HG02571 (cell line): ENCODE measurements at regions not wholly inside any gene's neighbourhood (a gene's known extent, or its start where the extent isn't known, plus 50 kb on each side); places are given as distances from the start of the nearest gene placed in this dataset.
"Not testable (repeated sequence)": the region's sequence is repeated elsewhere in the genome, so short reads cannot be mapped to it uniquely, and the experiment has no call there.

Source experiments
- ATAC-seq: cut with Tn5 transposase; IDR thresholded peaks from one replicate; pipeline ENCODE4 v1.9.1; 2021; ENCODE audit warnings: mild to moderate bottlenecking, moderate library complexity; ENCODE audit not compliant: unreplicated experiment

DNA sequence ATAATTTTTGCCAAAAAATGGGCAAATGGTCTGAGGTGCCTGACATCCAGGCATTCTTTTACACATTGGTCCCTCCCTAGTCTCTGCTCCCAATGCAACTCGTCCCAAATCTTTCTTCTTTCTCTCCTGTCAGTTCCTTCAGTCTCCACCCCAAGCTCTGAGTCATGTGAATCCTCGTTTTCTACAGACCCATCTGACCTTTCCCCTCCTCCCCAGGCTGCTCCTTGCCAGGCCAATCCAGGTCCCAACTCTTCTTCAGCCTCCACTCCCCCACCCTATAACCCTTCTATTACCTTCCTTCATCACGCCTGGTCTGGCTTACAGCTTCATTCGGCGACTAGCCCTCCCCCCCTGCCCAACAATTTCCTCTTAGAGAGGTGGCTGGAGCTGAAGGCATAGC, 55.3 kb downstream of the BBS10 start:
- not testable (repeated sequence) for ATAC-seq

- not testable (repeated sequence) for ATAC-seq
These were observed 55.9 kb downstream of the BBS10 start for GRCh38 chr12:76292305-76292704.

GRCh38 chr12:76290963-76291859, 57.0 kb downstream of the BBS10 start:
- ATAC-seq = no peak

- no peak for ATAC-seq
These were observed 60.0 kb downstream of the BBS10 start for GRCh38 chr12:76288218-76288617.

GRCh38 chr12:76284816-76285750, 63.1 kb downstream of the BBS10 start:
- ATAC-seq = no peak

- ATAC-seq = no peak
These were observed 65.5 kb downstream of the BBS10 start for GRCh38 chr12:76282744-76283143.

DNA sequence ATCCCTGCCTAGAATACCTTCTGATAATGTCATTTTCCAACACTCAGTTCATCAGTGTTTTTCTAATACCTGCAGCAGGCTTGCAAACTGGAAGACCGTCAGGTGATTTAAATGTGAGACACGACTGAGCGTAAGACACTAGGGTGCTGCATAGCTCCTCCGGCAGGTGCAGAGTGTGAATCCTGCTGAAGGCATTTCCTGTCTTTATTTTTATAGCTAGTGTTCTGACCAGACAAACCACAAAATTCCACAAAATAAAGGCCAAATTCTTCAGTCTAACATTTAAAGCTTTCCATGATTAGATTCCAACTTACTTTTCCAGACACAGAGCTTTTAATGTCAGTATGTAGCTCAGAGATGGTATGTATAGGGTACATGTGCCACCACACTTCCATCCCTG, 70.7 kb downstream of the BBS10 start:
- ATAC-seq = no peak

DNA sequence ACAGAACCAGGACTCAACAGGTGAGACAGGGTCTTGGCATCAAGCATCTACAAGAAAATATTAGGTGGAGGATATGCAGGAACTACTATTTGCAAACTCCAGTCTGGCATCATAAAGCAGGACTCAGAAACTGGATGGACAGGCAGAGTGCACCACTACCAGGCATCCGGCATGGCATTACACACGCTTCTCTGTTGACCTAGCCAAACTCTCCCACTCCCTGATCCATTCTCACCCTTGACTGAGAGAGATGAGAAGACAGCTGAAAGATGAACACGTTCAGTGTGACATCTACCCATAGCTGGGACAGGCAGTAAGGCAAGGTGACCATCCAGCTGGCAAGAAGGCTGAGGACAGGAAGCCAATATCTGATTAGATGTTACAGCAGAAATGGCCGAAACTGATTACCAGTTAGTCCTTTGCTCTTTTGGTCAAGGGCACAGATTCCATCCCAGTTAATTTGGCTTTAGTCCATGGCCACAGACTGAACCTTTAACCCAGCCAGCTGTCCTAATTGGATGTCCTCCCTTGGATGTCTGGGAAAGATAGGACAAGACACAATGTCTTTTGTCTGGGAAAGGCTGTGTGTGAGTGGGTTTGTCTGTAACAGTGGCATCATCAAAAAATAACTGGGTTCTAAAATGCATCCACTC, 71.6 kb downstream of the BBS10 start:
- no peak for ATAC-seq

DNA sequence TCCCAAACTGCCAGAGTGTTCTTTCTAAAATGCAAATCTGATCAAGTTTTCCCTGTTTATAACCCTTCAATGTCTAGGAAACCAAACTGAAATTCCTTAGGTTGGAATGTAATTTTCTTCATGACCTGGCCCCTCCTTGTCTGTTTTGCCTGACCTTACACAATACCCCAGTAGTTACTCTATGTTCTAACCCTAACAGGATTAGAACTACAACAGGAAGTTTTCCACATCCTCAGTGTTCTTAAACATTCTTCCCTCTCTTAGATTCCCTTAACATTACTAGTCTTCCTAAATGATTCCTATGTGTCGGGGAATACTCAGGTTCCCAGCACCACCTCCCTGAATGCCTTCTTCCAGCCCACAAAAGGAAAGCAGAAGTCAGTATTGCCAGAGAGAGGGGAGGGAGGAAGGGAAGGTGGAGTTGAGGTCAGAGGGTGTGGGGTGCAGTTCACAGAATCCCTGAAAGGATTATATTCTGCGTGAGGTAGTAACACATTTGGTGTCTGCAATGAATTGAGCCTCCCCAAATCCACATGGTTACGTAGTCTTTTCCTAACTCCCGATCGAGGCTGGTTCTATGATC, 72.6 kb downstream of the BBS10 start:
- ATAC-seq = no peak

DNA sequence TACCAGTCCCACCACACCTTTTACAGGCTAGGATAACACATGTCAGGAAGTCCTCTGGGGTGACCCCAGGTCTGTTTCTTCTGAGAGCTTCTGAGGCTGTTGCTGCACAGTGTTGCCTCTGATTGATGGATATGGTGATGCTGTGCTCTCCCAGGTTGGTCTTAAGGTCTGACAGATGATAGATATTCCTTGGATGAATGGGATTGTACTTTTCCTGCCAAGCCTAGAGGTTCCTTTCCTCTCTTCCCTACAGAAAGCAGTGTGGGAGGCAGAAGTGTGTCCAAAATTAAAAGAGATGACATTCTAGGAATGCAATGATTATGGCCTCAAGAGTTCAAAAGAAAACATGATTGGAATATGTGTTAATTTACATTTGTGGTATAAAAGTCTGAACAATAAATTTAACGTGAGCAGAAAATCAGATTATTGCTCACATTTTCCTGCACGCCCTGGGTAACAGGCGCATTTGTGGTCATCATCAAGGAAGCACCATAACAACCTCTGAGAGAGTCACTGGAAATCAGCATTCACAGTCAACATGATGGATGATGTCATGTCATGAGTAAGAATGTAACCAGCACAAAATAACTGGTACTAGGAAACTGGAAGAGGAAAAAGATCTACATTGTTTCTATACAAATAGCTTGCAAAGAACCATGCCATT, 73.7 kb downstream of the BBS10 start:
- ATAC-seq = no peak

DNA sequence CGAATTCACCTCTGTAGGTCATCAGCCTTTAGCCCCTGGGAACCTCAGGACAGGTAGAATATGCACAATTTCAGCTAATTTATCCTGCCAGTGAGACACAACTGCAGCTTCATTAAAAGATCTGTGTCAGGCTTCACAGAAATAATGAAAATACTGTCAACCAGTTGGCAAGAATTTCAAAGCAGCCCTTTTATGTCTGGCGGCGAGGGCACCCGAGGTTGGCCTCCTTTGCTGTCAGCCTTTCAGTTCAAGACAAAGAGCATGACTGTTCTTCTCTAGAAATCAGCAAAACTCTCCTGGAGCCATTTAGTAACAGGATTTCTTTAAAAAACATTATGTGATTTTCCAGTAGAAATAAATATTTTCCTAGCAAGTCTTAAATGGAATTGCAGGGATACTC, 75.9 kb downstream of the BBS10 start:
- ATAC-seq = no peak

DNA sequence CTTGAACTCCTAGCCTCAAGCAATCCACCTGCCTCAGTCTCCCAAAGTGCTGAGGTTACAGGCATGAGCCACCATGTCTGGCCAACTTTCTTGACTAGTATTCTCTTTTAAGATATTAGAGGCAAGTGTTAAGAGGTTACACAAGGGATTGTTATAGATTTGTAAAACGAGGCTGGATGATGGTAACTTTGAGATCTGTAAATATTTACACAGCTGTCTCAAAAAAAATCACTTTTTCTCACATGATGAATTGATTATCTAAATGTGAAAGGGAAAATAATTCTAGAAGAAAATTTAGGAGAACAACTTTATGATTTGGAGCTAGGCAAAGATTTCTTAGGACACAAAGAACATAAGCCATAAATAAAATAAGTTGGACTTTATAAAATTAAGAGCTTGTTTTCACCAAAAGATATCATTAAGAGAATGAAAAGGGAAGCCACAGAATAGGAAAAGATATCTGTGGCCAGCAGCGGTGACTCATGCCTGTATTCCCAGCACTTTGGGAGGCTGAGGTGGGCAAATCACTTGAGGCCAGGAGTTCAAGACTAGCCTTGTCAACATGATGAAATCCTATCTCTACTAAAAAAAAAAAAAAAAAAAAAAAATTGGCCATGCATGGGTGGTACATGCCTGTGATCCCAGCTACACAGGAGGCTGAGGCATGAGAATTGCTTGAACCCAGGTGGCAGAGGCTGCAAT, 77.4 kb downstream of the BBS10 start:
- ATAC-seq = no peak

GRCh38 chr12:76268267-76268666, 79.9 kb downstream of the BBS10 start:
- ATAC-seq = no peak

- no peak for ATAC-seq
These were observed 81.4 kb downstream of the BBS10 start for GRCh38 chr12:76266797-76267196.

GRCh38 chr12:76265424-76266180, 82.6 kb downstream of the BBS10 start:
- no peak for ATAC-seq

- ATAC-seq = no peak
These were observed 83.6 kb downstream of the BBS10 start for GRCh38 chr12:76264611-76265012.

GRCh38 chr12:76263696-76264095, 84.5 kb downstream of the BBS10 start:
- ATAC-seq = no peak

- ATAC-seq = no peak
These were observed 87.8 kb downstream of the BBS10 start for GRCh38 chr12:76260390-76260748.
